GM18502 (cell line): ENCODE measurements at regions not wholly inside any gene's neighbourhood (a gene's known extent, or its start where the extent isn't known, plus 50 kb on each side); places are given as distances from the start of the nearest gene placed in this dataset.

Experiments
- ATAC-seq: cut with Tn5 transposase; IDR thresholded peaks from one replicate; pipeline ENCODE4 v1.9.1; 2021; ENCODE audit warnings: mild to moderate bottlenecking; ENCODE audit not compliant: unreplicated experiment, poor library complexity

DNA sequence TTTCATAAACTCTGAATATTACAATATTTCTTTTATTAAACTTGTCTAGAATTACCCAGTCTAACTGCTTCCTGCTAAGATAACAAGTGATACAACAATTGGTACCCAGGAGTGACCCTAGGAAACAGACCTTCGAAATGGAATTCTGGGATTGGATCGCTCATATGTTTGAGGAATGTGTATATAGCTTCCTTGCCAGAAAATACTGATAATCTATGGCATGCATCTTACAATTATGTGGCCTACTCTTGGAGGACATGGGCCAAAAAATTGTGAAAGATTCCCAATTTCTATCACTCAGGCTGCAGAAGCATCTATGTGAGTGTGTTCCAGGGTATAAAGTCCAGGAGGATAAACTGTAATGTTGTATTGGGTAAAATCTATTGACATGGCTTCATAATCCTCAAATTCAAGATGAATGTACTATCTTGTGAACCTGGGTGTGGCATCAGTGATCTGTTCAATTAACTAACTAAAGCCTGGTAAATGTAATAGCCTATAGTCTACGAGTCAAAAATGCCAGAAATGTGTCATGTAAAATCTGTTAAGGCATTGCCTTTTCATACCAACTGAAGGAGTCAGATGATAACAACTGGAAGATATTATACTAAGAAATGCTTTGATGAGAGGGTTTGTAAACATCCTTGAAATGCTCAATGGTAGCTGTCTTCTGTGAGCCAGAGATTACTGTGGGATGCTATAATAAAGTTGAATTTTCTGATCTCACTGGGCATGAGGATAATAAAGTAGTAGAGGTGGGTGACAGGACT, 1499.3 kb downstream of the PCDH7 start:
- no peak for ATAC-seq

DNA sequence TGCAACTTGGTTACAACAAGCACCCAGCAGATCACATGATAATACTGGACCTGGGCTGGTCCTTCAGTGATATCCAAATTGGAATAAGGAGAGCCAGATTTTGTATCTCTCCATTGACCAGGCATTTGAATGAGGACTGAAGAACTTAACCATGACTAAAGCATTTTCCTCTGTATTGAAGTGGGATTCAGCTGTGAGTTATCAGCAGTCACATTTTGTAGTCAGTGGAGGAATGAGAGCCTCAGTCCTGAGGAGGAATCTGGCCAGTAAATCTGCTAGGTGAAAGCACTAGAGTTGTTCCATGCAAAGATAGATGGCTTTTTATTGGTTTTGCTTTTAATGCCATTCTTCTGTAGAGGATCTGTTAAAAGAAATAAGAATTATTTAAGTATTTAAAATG, 1506.0 kb downstream of the PCDH7 start:
- no peak for ATAC-seq

DNA sequence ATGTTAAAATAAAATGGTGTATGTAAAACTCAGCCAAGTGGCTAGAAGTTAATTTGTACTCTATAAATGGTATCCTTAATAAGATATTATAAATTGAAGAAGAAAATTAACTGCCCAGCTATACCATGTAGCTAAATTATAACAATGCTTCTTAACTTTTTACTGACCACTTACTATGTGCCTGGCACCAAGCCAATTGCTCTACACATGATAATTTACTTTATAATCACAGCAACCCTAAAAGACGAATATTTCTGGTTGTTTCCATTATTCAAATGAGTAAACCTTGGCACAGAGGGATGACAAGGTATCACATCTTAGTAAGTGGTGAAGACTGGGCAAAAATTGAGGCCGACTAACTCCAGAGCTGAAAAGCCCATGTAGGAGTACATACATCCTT, 1506.6 kb downstream of the PCDH7 start:
- no peak for ATAC-seq

DNA sequence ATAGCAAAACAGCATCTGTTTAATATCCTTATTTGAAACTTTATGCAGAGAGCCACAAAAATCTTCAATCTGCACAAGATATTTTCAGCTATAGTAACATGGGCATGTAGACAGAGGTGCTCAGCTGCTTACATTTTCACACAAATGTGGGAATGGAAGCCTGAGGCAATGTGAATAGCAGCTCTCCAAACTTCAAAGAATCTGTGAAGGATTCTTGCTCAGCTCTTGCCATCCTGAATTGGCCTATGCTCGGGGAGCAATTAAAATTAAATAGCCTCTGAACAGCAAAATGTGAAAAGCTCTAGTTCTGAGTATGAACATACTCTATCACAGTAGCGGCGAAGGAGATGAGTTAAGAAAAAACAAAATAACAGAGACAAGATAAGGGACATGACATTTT, 1523.8 kb downstream of the PCDH7 start:
- ATAC-seq = no peak

DNA sequence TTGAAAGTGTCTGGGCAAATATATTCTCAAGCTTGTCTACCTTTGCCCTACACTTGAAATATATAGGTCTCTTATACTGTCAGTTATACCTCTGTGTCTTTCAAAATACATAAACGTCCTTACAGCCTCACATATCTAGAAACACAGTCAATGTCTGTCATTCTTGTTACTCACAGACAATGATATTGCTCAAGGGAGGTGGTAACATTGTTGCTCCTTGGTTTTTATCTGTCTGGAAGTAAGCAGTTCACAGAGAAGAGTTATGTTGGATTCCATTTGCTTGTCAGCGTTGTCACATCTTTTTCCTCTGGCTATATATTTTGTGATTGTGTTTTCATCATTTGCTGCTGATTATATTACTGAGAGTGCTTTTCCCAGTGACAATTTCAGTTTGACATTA, 1528.9 kb downstream of the PCDH7 start:
- ATAC-seq = no peak

DNA sequence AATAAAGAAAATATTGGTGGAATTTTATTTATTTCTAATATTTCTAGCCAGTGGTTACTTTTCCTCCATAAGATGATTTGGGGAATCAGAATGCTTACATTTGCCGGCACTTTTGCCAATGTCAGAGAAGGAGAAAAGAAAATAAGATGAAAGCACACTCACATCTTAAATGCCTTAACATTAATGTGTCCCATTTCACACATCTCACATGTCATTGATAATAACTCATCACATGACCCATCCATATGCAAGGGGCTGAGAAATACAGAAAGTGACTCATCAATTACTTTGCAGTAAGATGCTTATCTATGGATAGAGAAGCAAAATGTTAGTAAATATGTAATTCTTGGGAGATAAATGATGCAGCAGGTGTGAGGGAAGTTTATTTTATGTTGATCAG, 1531.0 kb downstream of the PCDH7 start:
- no peak for ATAC-seq

- ATAC-seq = no peak
Observed at GRCh38 chr4:32251926-32252325, 1531.8 kb downstream of the PCDH7 start.

- no peak for ATAC-seq
Observed at GRCh38 chr4:32254216-32254615, 1534.0 kb downstream of the PCDH7 start.

- ATAC-seq = no peak
Observed at GRCh38 chr4:32258986-32259385, 1538.8 kb downstream of the PCDH7 start.

DNA sequence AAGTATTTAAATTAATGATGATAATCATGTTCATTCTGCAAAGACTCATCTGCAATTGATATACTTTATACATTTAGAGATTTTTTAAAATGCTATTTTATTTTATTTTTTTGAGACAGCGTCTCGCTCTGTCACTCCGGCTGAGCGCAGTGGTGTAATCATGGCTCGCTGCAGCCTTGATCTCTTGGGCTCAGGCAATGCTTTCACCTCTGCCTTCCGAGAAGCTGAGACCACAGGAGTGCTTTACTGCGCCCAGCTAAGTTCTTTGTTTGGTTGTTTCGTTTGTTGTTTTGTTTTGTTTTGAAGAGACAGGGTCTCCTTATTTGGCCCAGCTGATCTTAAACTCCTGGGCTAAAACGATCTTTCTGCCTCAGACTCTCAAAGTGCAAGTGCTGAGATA, 1541.0 kb downstream of the PCDH7 start:
- no peak for ATAC-seq

GRCh38 chr4:32268863-32269262, 1548.7 kb downstream of the PCDH7 start:
- ATAC-seq = no peak

- no peak for ATAC-seq
Observed at GRCh38 chr4:32290102-32290501, 1569.9 kb downstream of the PCDH7 start.

DNA sequence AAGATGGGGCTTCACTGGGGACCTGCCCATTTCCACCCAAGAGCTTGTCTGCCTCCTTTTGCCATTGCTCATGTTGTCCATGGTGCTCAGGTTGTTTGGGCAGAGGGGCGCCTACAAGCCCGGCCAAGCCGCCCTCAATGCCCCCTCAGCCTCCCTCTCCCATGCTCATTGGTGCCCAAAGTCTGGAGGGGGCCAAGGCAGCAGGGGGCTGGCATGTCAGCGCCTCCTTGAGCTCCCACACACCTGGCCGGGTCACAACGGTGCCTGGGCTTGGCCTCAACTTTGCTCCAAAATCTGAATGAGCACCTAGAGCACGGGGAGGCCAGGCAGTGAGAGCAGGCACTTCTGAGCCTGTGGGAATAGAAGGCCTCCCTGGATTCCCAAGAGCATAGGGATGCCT, 1598.8 kb downstream of the PCDH7 start:
- no peak for ATAC-seq

GRCh38 chr4:32321421-32321820, 1601.3 kb downstream of the PCDH7 start:
- no peak for ATAC-seq

GRCh38 chr4:32334759-32335158, 1614.6 kb downstream of the PCDH7 start:
- no peak for ATAC-seq

- no peak for ATAC-seq
Observed at GRCh38 chr4:32337403-32337802, 1617.2 kb downstream of the PCDH7 start.

DNA sequence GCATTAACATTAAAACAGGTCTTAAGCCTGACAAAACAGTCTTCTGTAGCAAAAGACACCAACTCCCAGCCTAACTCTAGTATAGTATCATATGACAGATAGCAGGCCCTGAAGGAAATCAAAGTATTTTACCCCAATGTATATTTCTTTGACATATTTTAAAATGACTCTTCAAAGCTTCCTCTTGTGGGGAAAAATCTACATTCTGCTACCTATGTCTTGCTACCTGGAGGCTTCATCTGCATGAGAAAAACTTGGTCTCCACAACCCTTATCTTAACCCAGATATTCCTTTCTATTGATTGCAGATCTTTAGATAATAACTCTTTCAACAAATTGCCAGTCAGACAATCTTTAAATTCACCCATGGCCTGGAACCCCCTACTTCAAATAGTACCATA, 1620.4 kb downstream of the PCDH7 start:
- no peak for ATAC-seq

DNA sequence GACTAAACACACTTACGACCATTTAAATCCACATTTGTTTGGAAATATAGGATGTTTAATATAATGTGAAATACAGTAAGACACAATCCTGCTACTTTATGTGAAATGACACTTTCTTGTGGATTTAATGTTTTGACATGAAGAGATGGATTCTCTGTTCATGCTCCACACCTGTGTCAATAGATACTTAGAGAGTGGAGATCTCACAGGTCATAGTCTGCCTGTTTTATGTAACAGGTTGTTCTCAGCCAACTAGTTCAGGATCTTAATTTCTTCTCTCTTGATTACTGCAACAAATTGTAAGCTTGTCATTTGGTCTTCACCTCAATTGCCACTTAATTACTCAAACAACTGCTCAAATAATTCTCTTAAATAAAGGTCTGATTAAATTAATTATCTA, 1621.2 kb downstream of the PCDH7 start:
- no peak for ATAC-seq

GRCh38 chr4:32342054-32342453, 1621.9 kb downstream of the PCDH7 start:
- ATAC-seq = no peak

DNA sequence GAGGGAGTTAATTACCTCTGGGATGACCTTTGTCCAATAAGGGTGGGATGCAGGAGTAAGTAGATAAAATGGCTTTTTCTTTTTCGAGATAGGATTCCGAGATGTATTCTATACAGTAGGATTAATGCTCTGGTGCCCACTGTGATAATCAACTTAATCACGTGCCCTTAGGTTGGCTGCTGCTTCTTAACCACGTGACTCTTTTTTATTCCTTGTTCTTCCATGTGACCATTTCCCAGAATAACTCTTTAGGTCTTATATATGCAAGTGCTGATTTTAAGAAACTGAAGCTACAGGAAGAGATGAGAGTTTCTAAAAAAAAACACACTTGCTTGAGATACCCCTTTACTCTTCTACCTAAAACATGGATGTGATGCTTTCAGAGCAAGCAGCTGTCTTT, 1628.9 kb downstream of the PCDH7 start:
- no peak for ATAC-seq

- no peak for ATAC-seq
Observed at GRCh38 chr4:32374206-32374605, 1654.0 kb downstream of the PCDH7 start.

- no peak for ATAC-seq
Observed at GRCh38 chr4:32393806-32394205, 1673.6 kb downstream of the PCDH7 start.

DNA sequence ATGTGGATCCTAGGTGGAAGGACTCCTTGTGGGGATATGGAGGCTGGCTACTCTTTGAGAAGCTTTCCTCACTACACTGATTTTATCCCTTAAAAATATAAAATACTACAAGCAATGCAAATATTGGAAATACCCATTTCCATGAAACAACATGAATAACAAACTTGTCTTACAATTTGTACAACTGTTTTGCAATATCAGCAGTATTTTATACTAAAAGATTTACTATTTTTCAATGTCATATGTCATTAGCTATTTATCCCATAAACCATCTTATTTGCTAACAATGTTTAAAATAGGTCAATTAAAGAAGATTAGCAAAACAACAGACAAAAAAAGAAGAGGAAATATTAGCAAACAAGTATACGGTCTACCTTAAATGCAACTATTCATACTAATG, 1674.1 kb downstream of the PCDH7 start:
- no peak for ATAC-seq
